HepG2 (cell line): ENCODE measurements at regions not wholly inside any gene's neighbourhood (a gene's known extent, or its start where the extent isn't known, plus 50 kb on each side); places are given as distances from the start of the nearest gene placed in this dataset.

Experiments used
- CREM ChIP-seq, 2 experiments: sonication (generic) in 1 of 2; formaldehyde crosslinking in 1 of 2; IDR thresholded peaks; 2 replicates each; pipeline versions ENCODE4 v1.4.0 to v1.6.1; 2016 to 2020; ENCODE audit warnings: antibody characterized with exemption in 1 of 2, mild to moderate bottlenecking in 1 of 2, missing genetic modification reagents in 1 of 2
- EP300 ChIP-seq, 3 experiments: sonication (generic) in 1 of 3; formaldehyde crosslinking in 1 of 3; IDR thresholded peaks; 2 replicates each; pipeline versions ENCODE4 v1.5.1 to v1.6.1; 2011 to 2020; ENCODE audit warnings: low read depth in 2 of 3, low read length in 2 of 3, borderline replicate concordance in 1 of 3, improper control_type of control experiment in 1 of 3, mild to moderate bottlenecking in 1 of 3, missing genetic modification reagents in 1 of 3, moderate library complexity in 1 of 3
- HNRNPUL1 ChIP-seq: fragments of 200-400 bp; formaldehyde crosslinking; IDR thresholded peaks from 2 replicates; pipeline ENCODE4 v1.6.1; 2017; ENCODE audit warnings: low read depth, mild to moderate bottlenecking, low read length, moderate library complexity
- RAD21 ChIP-seq: fragments of 450-650 bp; formaldehyde crosslinking; IDR thresholded peaks from 2 replicates; pipeline ENCODE4 v1.5.0; 2020; ENCODE audit warnings: mild to moderate bottlenecking
- REST ChIP-seq, 2 experiments: IDR thresholded peaks; 2 replicates each; pipeline ENCODE4 v1.6.1; 2011 to 2012; ENCODE audit warnings: low read length in 2 of 2, borderline replicate concordance in 1 of 2, low read depth in 1 of 2, mild to moderate bottlenecking in 1 of 2, moderate library complexity in 1 of 2
- TCF12 ChIP-seq, 2 experiments: fragments of 450-650 bp in 1 of 2; sonication (generic) in 1 of 2; formaldehyde crosslinking in 1 of 2; IDR thresholded peaks; 2 replicates each; pipeline versions ENCODE4 v1.6.1 to v1.8.0; 2017 to 2022; ENCODE audit warnings: antibody characterized with exemption in 1 of 2, mild to moderate bottlenecking in 1 of 2, missing genetic modification reagents in 1 of 2, moderate library complexity in 1 of 2

- TF ChIP-seq CREM (IDR thresholded peaks at IDR 0.05) (no peak), CREM (CRISPR knock-in tag; IDR thresholded peaks at IDR 0.05) (no peak), EP300 (IDR thresholded peaks at IDR 0.05; ENCODE audit: low read depth in 2 of 2, low read length in 2 of 2) (no peak), EP300 (CRISPR knock-in tag; IDR thresholded peaks at IDR 0.05; ENCODE audit: borderline replicate concordance) (no peak), RAD21 (no peak), TCF12 (IDR thresholded peaks at IDR 0.05) (no peak), TCF12 (CRISPR knock-in tag; IDR thresholded peaks at IDR 0.05) (no peak), REST (IDR thresholded peaks at IDR 0.05; ENCODE audit: borderline replicate concordance in 1 of 2, low read depth in 1 of 2, low read length in 2 of 2) (no peak), HNRNPUL1 (no peak)
These were observed 185.7 kb downstream of the HAUS1 start for GRCh38 chr18:46289931-46290330.
